DMS53 (cell line): ENCODE measurements at regions not wholly inside any gene's neighbourhood (a gene's known extent, or its start where the extent isn't known, plus 50 kb on each side); places are given as distances from the start of the nearest gene placed in this dataset.
"Not testable (repeated sequence)": the region's sequence is repeated elsewhere in the genome, so short reads cannot be mapped to it uniquely, and the experiment has no call there.

Experiments used
- DNase-seq: peaks from one replicate; lab custom pipeline; 2025; lab: John Stamatoyannopoulos, UW

GRCh38 chr2:126228531-126228930 is 427.4 kb upstream of the GYPC start:
- DNase-seq = no peak

GRCh38 chr2:126238251-126238650 is 417.7 kb upstream of the GYPC start:
- DNase-seq = no peak

- no peak for DNase-seq
Measured at GRCh38 chr2:126239320-126239955, 416.5 kb upstream of the GYPC start.

GRCh38 chr2:126241001-126241400 is 415.0 kb upstream of the GYPC start:
- DNase-seq = no peak

- DNase-seq = no peak
Measured at GRCh38 chr2:126241411-126241810, 414.5 kb upstream of the GYPC start.

- DNase-seq = peak; percentile 87
Measured at GRCh38 chr2:126244937-126245336, 411.0 kb upstream of the GYPC start.

- DNase-seq = no peak
Measured at GRCh38 chr2:126253669-126254068, 402.3 kb upstream of the GYPC start.

GRCh38 chr2:126264625-126265024 is 391.3 kb upstream of the GYPC start:
- no peak for DNase-seq

GRCh38 chr2:126269911-126270310 is 386.0 kb upstream of the GYPC start:
- DNase-seq = no peak

GRCh38 chr2:126270587-126270986 is 385.4 kb upstream of the GYPC start:
- DNase-seq = no peak

GRCh38 chr2:126272401-126272800 is 383.6 kb upstream of the GYPC start:
- DNase-seq = no peak

GRCh38 chr2:126275098-126275497 is 380.9 kb upstream of the GYPC start:
- DNase-seq = no peak

GRCh38 chr2:126276268-126276667 is 379.7 kb upstream of the GYPC start:
- DNase-seq = not testable (repeated sequence)

GRCh38 chr2:126288362-126288761 is 367.6 kb upstream of the GYPC start:
- DNase-seq = no peak

- not testable (repeated sequence) for DNase-seq
Measured at GRCh38 chr2:126293962-126294361, 362.0 kb upstream of the GYPC start.

- DNase-seq = no peak
Measured at GRCh38 chr2:126299469-126299976, 356.4 kb upstream of the GYPC start.

GRCh38 chr2:126300348-126300747 is 355.6 kb upstream of the GYPC start:
- no peak for DNase-seq

GRCh38 chr2:126302043-126302442 is 353.9 kb upstream of the GYPC start:
- DNase-seq = no peak

- peak; percentile 17 for DNase-seq
Measured at GRCh38 chr2:126303113-126303512, 352.8 kb upstream of the GYPC start.

GRCh38 chr2:126304154-126304553 is 351.8 kb upstream of the GYPC start:
- no peak for DNase-seq

- DNase-seq = no peak
Measured at GRCh38 chr2:126306539-126306938, 349.4 kb upstream of the GYPC start.

GRCh38 chr2:126307740-126308139 is 348.2 kb upstream of the GYPC start:
- DNase-seq = no peak

- no peak for DNase-seq
Measured at GRCh38 chr2:126309185-126309584, 346.8 kb upstream of the GYPC start.

- no peak for DNase-seq
Measured at GRCh38 chr2:126312579-126312978, 343.4 kb upstream of the GYPC start.
